HEK293T (cell line): ENCODE measurements at regions not wholly inside any gene's neighbourhood (a gene's known extent, or its start where the extent isn't known, plus 50 kb on each side); places are given as distances from the start of the nearest gene placed in this dataset.
A peak's percentile ranks its signal among the peaks of the same experiment; 100 is the strongest.

Experiments
- CTCF ChIA-PET: fragments of 350-600 bp; formaldehyde crosslinking; extraction: SDS; loops from one replicate; lab custom pipeline; 2021; ENCODE audit warnings: antibody characterized with exemption, inconsistent platforms; lab: Yijun Ruan, JAX
- POLR2A ChIA-PET: fragments of 350-600 bp; formaldehyde crosslinking; extraction: SDS; loops from one replicate; lab custom pipeline; 2020; ENCODE audit warnings: antibody characterized with exemption, inconsistent platforms; lab: Yijun Ruan, JAX
- DNase-seq: peaks from one replicate; pipeline ENCODE4 v3.0.0; 2012; ENCODE audit warnings: mixed read lengths; ENCODE audit errors: extremely low spot score
- ARNT ChIP-seq: fragments of 450-650 bp; IDR thresholded peaks from 2 replicates; pipeline ENCODE4 v1.6.1; 2017; ENCODE audit warnings: mild to moderate bottlenecking
- BHLHE40 ChIP-seq: fragments of 450-650 bp; IDR thresholded peaks from 2 replicates; pipeline ENCODE4 v1.6.1; 2016; ENCODE audit warnings: mild to moderate bottlenecking, moderate library complexity, borderline replicate concordance
- CTBP1 ChIP-seq: fragments of 450-650 bp; IDR thresholded peaks from 2 replicates; pipeline ENCODE4 v1.6.1; 2016; ENCODE audit warnings: borderline replicate concordance
- ELF4 ChIP-seq: fragments of 450-650 bp; IDR thresholded peaks from 2 replicates; pipeline ENCODE4 v1.6.1; 2017; ENCODE audit warnings: antibody characterized with exemption
- FOXA1 ChIP-seq: fragments of 450-650 bp; IDR thresholded peaks from 2 replicates; pipeline ENCODE4 v1.6.1; 2016; ENCODE audit warnings: mild to moderate bottlenecking
- FOXK2 ChIP-seq: fragments of 450-650 bp; IDR thresholded peaks from 2 replicates; pipeline ENCODE4 v1.6.1; 2016; ENCODE audit warnings: mild to moderate bottlenecking
- FOXM1 ChIP-seq: fragments of 450-650 bp; IDR thresholded peaks from 2 replicates; pipeline ENCODE4 v1.6.1; 2017; ENCODE audit warnings: mild to moderate bottlenecking, borderline replicate concordance
- HDGF ChIP-seq: fragments of 450-650 bp; IDR thresholded peaks from 2 replicates; pipeline ENCODE4 v1.6.1; 2017; ENCODE audit warnings: antibody characterized with exemption, borderline replicate concordance
- L3MBTL2 ChIP-seq: fragments of 450-650 bp; conservative IDR thresholded peaks from 2 replicates; pipeline ENCODE4 v1.6.1; 2016; ENCODE audit warnings: mild to moderate bottlenecking
- LEF1 ChIP-seq: fragments of 450-650 bp; IDR thresholded peaks from 2 replicates; pipeline ENCODE4 v1.6.1; 2017; ENCODE audit warnings: mild to moderate bottlenecking, borderline replicate concordance
- NFRKB ChIP-seq: fragments of 450-650 bp; IDR thresholded peaks from 2 replicates; pipeline ENCODE4 v1.6.1; 2016; ENCODE audit warnings: mild to moderate bottlenecking, moderate library complexity
- SP1 ChIP-seq: fragments of 450-650 bp; IDR thresholded peaks from 2 replicates; pipeline ENCODE4 v1.6.1; 2017
- SUZ12 ChIP-seq: fragments of 450-650 bp; IDR thresholded peaks from 2 replicates; pipeline ENCODE4 v1.6.1; 2016; ENCODE audit warnings: mild to moderate bottlenecking
- TARDBP ChIP-seq: fragments of 450-650 bp; IDR thresholded peaks from 2 replicates; pipeline ENCODE4 v1.6.1; 2016
- ZNF384 ChIP-seq: fragments of 450-650 bp; IDR thresholded peaks from 2 replicates; pipeline ENCODE4 v1.6.1; 2016
- TF ChIP-seq, protein P1 (sequence below): fragments of 450-650 bp; IDR thresholded peaks from 2 replicates; pipeline ENCODE4 v1.6.1; 2016

DNA sequence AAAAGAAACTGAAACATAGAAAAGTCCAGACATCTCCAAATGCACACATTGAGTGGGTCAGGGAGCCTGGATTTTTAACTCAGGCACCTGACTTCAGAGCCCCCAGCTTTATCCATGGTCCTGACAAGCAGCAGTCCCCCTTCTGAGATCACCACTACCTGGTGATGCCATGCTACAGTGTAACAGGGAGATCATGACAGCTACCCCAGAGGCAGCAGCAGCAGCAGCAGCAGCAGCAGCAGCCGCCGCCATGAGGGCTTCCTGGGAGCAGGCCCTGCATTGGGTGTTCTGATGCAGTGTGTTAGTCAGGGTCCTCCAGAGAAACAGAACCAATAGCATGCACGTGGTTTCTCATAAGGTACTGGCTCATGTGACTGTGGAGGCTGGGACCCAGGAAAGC lies 198.6 kb upstream of the SALL1 start:
- DNase-seq: no peak
- TF ChIP-seq ZNF384 (no peak), ELF4 (no peak), FOXK2 (no peak), LEF1 (no peak), CTBP1 (no peak), L3MBTL2 (no peak)
- ChIA-PET POLR2A (no interaction called here), CTCF (no interaction called here)

DNA sequence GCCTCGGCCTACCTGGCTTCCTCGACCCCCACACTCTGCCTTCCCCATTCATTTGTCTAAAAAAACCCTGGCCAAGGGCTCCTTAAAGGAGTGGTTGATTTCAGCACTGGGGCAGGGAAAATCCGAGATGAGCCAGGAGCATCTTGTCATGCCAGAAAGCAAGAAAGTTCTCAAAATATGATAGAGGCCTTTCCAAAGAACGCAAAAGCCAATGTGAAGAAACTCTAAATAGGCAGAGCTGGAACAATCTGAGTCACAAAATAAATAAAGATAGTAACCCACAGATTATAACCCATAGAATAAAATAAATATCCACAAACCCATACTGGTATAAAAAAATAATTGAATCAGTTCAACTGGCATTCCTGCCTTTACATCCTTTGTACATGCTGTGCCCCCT lies 192.3 kb upstream of the SALL1 start:
- TF ChIP-seq CTBP1: no peak
- TF ChIP-seq, protein P1, sequence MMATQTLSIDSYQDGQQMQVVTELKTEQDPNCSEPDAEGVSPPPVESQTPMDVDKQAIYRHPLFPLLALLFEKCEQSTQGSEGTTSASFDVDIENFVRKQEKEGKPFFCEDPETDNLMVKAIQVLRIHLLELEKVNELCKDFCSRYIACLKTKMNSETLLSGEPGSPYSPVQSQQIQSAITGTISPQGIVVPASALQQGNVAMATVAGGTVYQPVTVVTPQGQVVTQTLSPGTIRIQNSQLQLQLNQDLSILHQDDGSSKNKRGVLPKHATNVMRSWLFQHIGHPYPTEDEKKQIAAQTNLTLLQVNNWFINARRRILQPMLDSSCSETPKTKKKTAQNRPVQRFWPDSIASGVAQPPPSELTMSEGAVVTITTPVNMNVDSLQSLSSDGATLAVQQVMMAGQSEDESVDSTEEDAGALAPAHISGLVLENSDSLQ: no peak
- no peak for TF ChIP-seq L3MBTL2
- no peak for TF ChIP-seq FOXK2
- TF ChIP-seq FOXM1: no peak
- TF ChIP-seq HDGF: no peak
- TF ChIP-seq SUZ12: no peak
- TF ChIP-seq BHLHE40: no peak
- no peak for TF ChIP-seq SP1
- TF ChIP-seq ZNF384: no peak
- TF ChIP-seq ARNT: no peak
- no peak for TF ChIP-seq NFRKB
- TF ChIP-seq ELF4: no peak
- no peak for TF ChIP-seq LEF1
- no peak for DNase-seq
- ChIA-PET POLR2A (no interaction called here), CTCF (no interaction called here)

DNA sequence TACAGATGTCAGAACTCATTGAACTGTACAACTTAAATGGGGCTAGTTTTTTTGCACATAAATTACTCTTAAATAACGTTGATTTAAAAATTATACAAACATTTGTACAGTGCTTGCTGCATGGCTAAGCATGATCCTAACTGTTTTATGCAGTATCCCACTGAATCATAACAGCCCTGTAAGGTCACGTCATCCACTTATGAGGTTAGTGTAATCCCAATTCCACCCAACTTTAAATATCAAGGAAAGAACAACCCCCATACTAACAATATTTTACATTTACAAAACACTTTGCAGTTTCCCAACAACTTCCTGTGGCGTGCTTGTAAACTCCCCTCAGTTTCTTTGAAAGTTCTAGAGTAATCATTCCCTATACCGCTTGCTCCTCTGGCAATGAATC lies 190.1 kb upstream of the SALL1 start:
- POLR2A ChIA-PET: no interaction called here
- TF ChIP-seq HDGF (no peak), ZNF384 (no peak), LEF1 (no peak), SUZ12 (no peak), L3MBTL2 (no peak), FOXM1 (no peak), CTBP1 (no peak), FOXA1 (no peak), BHLHE40 (no peak), NFRKB (no peak), ELF4 (no peak), TARDBP (no peak), SP1 (no peak), ARNT (no peak), FOXK2 (no peak)
- TF ChIP-seq, protein P1: no peak
- CTCF ChIA-PET: no interaction called here
- DNase-seq: no peak

DNA sequence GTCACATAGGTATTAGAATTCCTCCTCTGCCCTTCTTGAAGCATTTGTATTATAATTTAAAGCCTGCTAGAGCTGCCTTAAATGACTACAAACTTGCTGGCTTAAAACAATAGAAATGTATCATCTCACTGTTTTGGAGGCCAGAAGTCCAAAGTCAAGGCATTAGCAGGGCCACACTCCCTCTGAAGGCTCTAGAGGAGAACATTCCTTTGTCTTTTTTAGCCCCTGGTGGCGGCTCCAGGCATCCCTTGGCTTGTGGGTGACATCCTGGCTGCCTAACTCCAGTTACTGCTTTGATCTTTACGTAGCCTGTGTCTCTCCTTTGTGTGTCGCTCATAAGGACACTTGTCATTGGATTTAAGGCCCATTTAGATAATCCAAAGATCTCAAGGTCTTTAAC lies 186.6 kb upstream of the SALL1 start:
- DNase-seq: peak; percentile 22
- POLR2A ChIA-PET: no interaction called here
- TF ChIP-seq NFRKB: no peak
- CTCF ChIA-PET: no interaction called here

DNA sequence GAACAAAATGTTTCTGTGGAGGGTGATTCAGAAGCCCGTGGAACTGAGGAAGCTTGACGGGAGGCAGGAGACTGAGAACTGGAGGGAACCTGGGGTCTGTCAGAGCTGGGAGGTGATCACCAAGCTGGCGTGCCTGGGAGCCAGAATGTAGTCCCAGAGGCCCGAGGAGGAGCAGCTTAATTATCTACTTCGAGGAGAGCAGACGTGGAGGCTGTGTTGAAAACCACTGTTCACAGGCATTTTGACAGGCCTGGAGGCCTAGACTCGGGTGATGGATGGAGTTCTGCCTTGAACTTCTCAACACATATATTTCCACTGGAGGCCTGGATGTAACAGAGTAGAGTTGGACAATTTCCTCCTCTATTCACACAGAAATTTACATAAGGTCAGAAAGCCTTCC lies 177.7 kb upstream of the SALL1 start:
- DNase-seq: no peak
- POLR2A ChIA-PET: no interaction called here
- CTCF ChIA-PET: no interaction called here
- TF ChIP-seq LEF1 (no peak), ARNT (no peak), FOXM1 (no peak), HDGF (no peak), BHLHE40 (no peak)
- TF ChIP-seq, protein P1: no peak

DNA sequence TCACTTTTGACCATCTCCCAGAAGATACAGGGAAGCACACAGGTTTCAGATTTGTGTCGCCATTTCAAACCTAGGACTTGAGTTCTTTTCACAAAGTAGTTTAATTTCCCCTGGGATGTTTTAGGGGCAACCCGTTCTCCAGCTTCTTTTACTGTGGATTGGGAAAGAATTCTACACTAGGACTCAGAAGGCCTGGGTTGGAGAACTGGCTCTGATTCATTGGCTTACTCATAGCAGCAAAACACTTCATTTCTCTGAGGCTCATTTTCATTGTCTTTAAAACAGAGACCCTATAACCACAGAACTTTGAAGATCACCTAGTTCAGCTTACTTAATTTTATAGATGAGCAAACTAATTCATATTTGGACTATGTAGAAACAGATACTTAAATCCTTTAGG lies 175.9 kb upstream of the SALL1 start:
- CTCF ChIA-PET: no interaction called here
- no peak for DNase-seq
- POLR2A ChIA-PET: no interaction called here
- TF ChIP-seq FOXM1: no peak
- no peak for TF ChIP-seq BHLHE40
- no peak for TF ChIP-seq CTBP1
- TF ChIP-seq, protein P1: no peak
- TF ChIP-seq LEF1: no peak
- TF ChIP-seq FOXK2: no peak
- TF ChIP-seq ARNT: no peak
- no peak for TF ChIP-seq ELF4
- no peak for TF ChIP-seq HDGF
- TF ChIP-seq L3MBTL2: no peak
- no peak for TF ChIP-seq TARDBP
- no peak for TF ChIP-seq SP1
- TF ChIP-seq NFRKB: no peak
- TF ChIP-seq ZNF384: no peak
- TF ChIP-seq FOXA1: no peak
